ENCODE measurements at regions not wholly inside any gene's neighbourhood (a gene's known extent, or its start where the extent isn't known, plus 50 kb on each side); places are given as distances from the start of the nearest gene placed in this dataset.

GRCh38 chr5:125171641-125172040 is 425.2 kb upstream of the ZNF608 start:
- no peak for TF ChIP-seq GATA2 (IDR thresholded peaks at IDR 0.05; ENCODE audit: insufficient read depth, insufficient read length, low read depth, low read length)
- TF ChIP-seq FOS (IDR thresholded peaks at IDR 0.05; ENCODE audit: borderline replicate concordance, insufficient read depth, low read length), result no peak
- no peak for TF ChIP-seq EZH2 (IDR thresholded peaks at IDR 0.05; ENCODE audit: borderline replicate concordance, low read depth, low read length, severe bottlenecking)
- TF ChIP-seq JUN (IDR thresholded peaks at IDR 0.05; ENCODE audit: borderline replicate concordance, insufficient read depth, insufficient read length, low read depth), result no peak
- no peak for TF ChIP-seq POLR2AphosphoS5 (IDR thresholded peaks at IDR 0.05; ENCODE audit: insufficient read depth, low read depth, low read length)
- TF ChIP-seq CTCF (IDR thresholded peaks at IDR 0.05; ENCODE audit: extremely low read depth in 1 of 2, insufficient read depth in 1 of 2, low read depth in 1 of 2, low read length in 2 of 2), result no peak
- TF ChIP-seq MAX (IDR thresholded peaks at IDR 0.05; ENCODE audit: insufficient read depth, insufficient read length), result no peak
- TF ChIP-seq MYC (IDR thresholded peaks at IDR 0.05; ENCODE audit: low read depth, low read length), result no peak
- TF ChIP-seq POLR2A (IDR thresholded peaks at IDR 0.05; ENCODE audit: low read depth, low read length), result no peak
- Histone ChIP-seq H3K4me2 (ENCODE audit: insufficient read depth, low read length) (no peak overlapping the region), H3K9me1 (replicated peaks; ENCODE audit: control insufficient read depth, extremely low read depth, insufficient read depth, low read length) (no peaks in the 10 kb centered on the region), H4K20me1 (replicated peaks; ENCODE audit: control insufficient read depth, extremely low read depth, insufficient read depth, low read length) (no peaks in the 10 kb centered on the region), H3K79me2 (ENCODE audit: control insufficient read depth, insufficient read depth, low read length) (no peaks in the 10 kb centered on the region), H3K9ac (replicated peaks; ENCODE audit: extremely low read depth, insufficient read depth, low read length) (no peak overlapping the region), H3K27me3 (ENCODE audit: control insufficient read depth in 2 of 2, insufficient read depth in 2 of 2, low read length in 2 of 2) (no peaks in the 10 kb centered on the region), H3K9me3 (replicated peaks; ENCODE audit: control insufficient read depth, insufficient read depth, low read length) (no peaks in the 10 kb centered on the region), H3K36me3 (ENCODE audit: control insufficient read depth in 2 of 2, extremely low read depth in 1 of 2, insufficient read depth in 2 of 2, low read length in 2 of 2) (no peaks in the 10 kb centered on the region), H3K4me3 (replicated peaks in 1 of 3; ENCODE audit: insufficient read depth in 1 of 3, low read depth in 1 of 3, low read length in 3 of 3) (no peak overlapping the region), H3K4me1 (ENCODE audit: control insufficient read depth, extremely low read depth, insufficient read depth, low read length) (no peaks in the 10 kb centered on the region), H2AFZ (ENCODE audit: low read depth, low read length) (no peak overlapping the region), H3K27ac (ENCODE audit: insufficient read depth, low read depth, low read length) (no peak overlapping the region)
- ChIA-PET CTCF (no interaction called here), POLR2A (no interaction called here)
- DNase-seq (ENCODE audit: low read depth, low spot score) (no peak), FAIRE-seq (no peak)
- intact Hi-C loops (cut with micrococcal nuclease), result no loop called here
- BruUV-seq (replicated peaks), result no TSS peak
- dilution Hi-C loops (cut with MboI; ENCODE audit: extremely low pct_ligation_motif_present, low sequenced_read_pairs), result no loop called here

Data from endothelial cell of umbilical vein (primary cell).